ENCODE measurements at regions not wholly inside any gene's neighbourhood (a gene's known extent, or its start where the extent isn't known, plus 50 kb on each side); places are given as distances from the start of the nearest gene placed in this dataset.

- intact Hi-C loops (cut with DNase I; ENCODE audit: low total_unique reads), result no loop called here
- Histone ChIP-seq H3K27me3 (no peaks in the 10 kb centered on the region), H3K36me3 (no peaks in the 10 kb centered on the region), H3K27ac (no peak overlapping the region), H3K4me3 (no peak overlapping the region), H3K4me1 (peaks cover 0 to 12% (median 10%) of the 10 kb centered on the region in 4 donors), H3K9me3 (no peaks in the 10 kb centered on the region)
- WGBS, 2 donors (ENCODE audit: low coverage in 1 of 2), result 78 to 94% methylated on average over 2 to 3 of the region's 3 CpGs
- no peak for DNase-seq
- in situ Hi-C loops (cut with MboI; ENCODE audit: low pct_ligation_motif_present in 1 of 4, low pct_unique_long_range_greater_than_20kb in 1 of 4, low sequenced_read_pairs in 3 of 4), result no loop called here
- TF ChIP-seq EP300 (IDR thresholded peaks at IDR 0.05; ENCODE audit: low read depth), result no peak
- no peak for TF ChIP-seq CTCF (IDR thresholded peaks at IDR 0.05)
- TF ChIP-seq POLR2AphosphoS5 (IDR thresholded peaks at IDR 0.05), result no peak
- TF ChIP-seq POLR2A (IDR thresholded peaks at IDR 0.05), result no peak
Measured at GRCh38 chr9:2495221-2496005, 126.2 kb upstream of the VLDLR start.

GRCh38 chr9:2496169-2496568, 125.4 kb upstream of the VLDLR start:
- H3K27ac ChIP-seq, result no peak overlapping the region
- H3K4me1 ChIP-seq, result peaks cover 0 to 12% (median 10%) of the 10 kb centered on the region in 4 donors
- TF ChIP-seq EP300 (IDR thresholded peaks at IDR 0.05; ENCODE audit: low read depth) (no peak), POLR2A (IDR thresholded peaks at IDR 0.05) (no peak), POLR2AphosphoS5 (IDR thresholded peaks at IDR 0.05) (no peak), CTCF (IDR thresholded peaks at IDR 0.05) (no peak)
- no peaks in the 10 kb centered on the region for H3K36me3 ChIP-seq
- 85% methylated on average over 2 to 5 of the region's 5 CpGs for WGBS, 2 donors (ENCODE audit: low coverage in 1 of 2)
- in situ Hi-C loops (cut with MboI; ENCODE audit: low pct_ligation_motif_present in 1 of 4, low pct_unique_long_range_greater_than_20kb in 1 of 4, low sequenced_read_pairs in 3 of 4) (no loop called here), intact Hi-C loops (cut with DNase I; ENCODE audit: low total_unique reads) (no loop called here)
- H3K27me3 ChIP-seq, result no peaks in the 10 kb centered on the region
- no peaks in the 10 kb centered on the region for H3K9me3 ChIP-seq
- DNase-seq, result no peak
- no peak overlapping the region for H3K4me3 ChIP-seq

GRCh38 chr9:2496934-2497333, 124.7 kb upstream of the VLDLR start:
- Histone ChIP-seq H3K4me1 (peaks cover 0 to 12% (median 10%) of the 10 kb centered on the region in 4 donors), H3K27ac (no peak overlapping the region), H3K36me3 (no peaks in the 10 kb centered on the region), H3K9me3 (no peaks in the 10 kb centered on the region), H3K27me3 (no peaks in the 10 kb centered on the region), H3K4me3 (no peak overlapping the region)
- in situ Hi-C loops (cut with MboI; ENCODE audit: low pct_ligation_motif_present in 1 of 4, low pct_unique_long_range_greater_than_20kb in 1 of 4, low sequenced_read_pairs in 3 of 4) (no loop called here), intact Hi-C loops (cut with DNase I; ENCODE audit: low total_unique reads) (no loop called here)
- no peak for DNase-seq
- no peak for TF ChIP-seq EP300 (IDR thresholded peaks at IDR 0.05; ENCODE audit: low read depth)
- TF ChIP-seq POLR2AphosphoS5 (IDR thresholded peaks at IDR 0.05), result no peak
- no peak for TF ChIP-seq CTCF (IDR thresholded peaks at IDR 0.05)
- no peak for TF ChIP-seq POLR2A (IDR thresholded peaks at IDR 0.05)

GRCh38 chr9:2497666-2498400, 123.8 kb upstream of the VLDLR start:
- intact Hi-C loops (cut with DNase I; ENCODE audit: low total_unique reads) (no loop called here), in situ Hi-C loops (cut with MboI; ENCODE audit: low pct_ligation_motif_present in 1 of 4, low pct_unique_long_range_greater_than_20kb in 1 of 4, low sequenced_read_pairs in 3 of 4) (no loop called here)
- TF ChIP-seq POLR2AphosphoS5 (IDR thresholded peaks at IDR 0.05) (no peak), POLR2A (IDR thresholded peaks at IDR 0.05) (no peak), EP300 (IDR thresholded peaks at IDR 0.05; ENCODE audit: low read depth) (no peak), CTCF (IDR thresholded peaks at IDR 0.05) (no peak)
- H3K36me3 ChIP-seq, result no peaks in the 10 kb centered on the region
- peaks cover 0 to 12% (median 10%) of the 10 kb centered on the region in 4 donors for H3K4me1 ChIP-seq
- H3K4me3 ChIP-seq, result no peak overlapping the region
- no peaks in the 10 kb centered on the region for H3K9me3 ChIP-seq
- WGBS, 2 donors (ENCODE audit: low coverage in 1 of 2), result 74 to 86% methylated on average over 1 to 5 of the region's 5 CpGs
- no peak for DNase-seq
- H3K27ac ChIP-seq, result no peak overlapping the region
- H3K27me3 ChIP-seq, result no peaks in the 10 kb centered on the region

Data from transverse colon (tissue), 4 donors.